AG04449 (cell line): ENCODE measurements at regions not wholly inside any gene's neighbourhood (a gene's known extent, or its start where the extent isn't known, plus 50 kb on each side); places are given as distances from the start of the nearest gene placed in this dataset.
"Not testable (repeated sequence)": the region's sequence is repeated elsewhere in the genome, so short reads cannot be mapped to it uniquely, and the experiment has no call there.

Source experiments
- CTCF ChIA-PET: fragments of 350-600 bp; formaldehyde crosslinking; extraction: SDS; loops from one replicate; lab custom pipeline; 2021; ENCODE audit warnings: antibody characterized with exemption; lab: Yijun Ruan, JAX
- POLR2A ChIA-PET: fragments of 400-600, 350-600 bp; formaldehyde crosslinking; extraction: SDS; loops from one replicate; lab custom pipeline; 2020; ENCODE audit warnings: antibody characterized with exemption, inconsistent platforms; lab: Yijun Ruan, JAX
- DNase-seq: peaks from one replicate; pipeline ENCODE4 v3.0.0-alpha.2; 2010; ENCODE audit warnings: low read depth, low spot score
- H3K4me3 ChIP-seq: 2 replicates; pipeline ENCODE4 v1.5.1; 2011; ENCODE audit warnings: low read depth, mild to moderate bottlenecking, control low read depth, low read length
- CTCF ChIP-seq: IDR thresholded peaks from one replicate; pipeline ENCODE4 v1.5.1; 2011; ENCODE audit warnings: mild to moderate bottlenecking, moderate library complexity, low read length, control low read depth, inconsistent platforms; ENCODE audit not compliant: insufficient read depth; ENCODE audit errors: missing control alignments

GRCh38 chr1:104265163-104265562 lies 515.5 kb downstream of the AMY1C start:
- DNase-seq = no peak
- no peak overlapping the region for H3K4me3 ChIP-seq
- no peak for TF ChIP-seq CTCF
- ChIA-PET POLR2A (no interaction called here), CTCF (no interaction called here)

DNA sequence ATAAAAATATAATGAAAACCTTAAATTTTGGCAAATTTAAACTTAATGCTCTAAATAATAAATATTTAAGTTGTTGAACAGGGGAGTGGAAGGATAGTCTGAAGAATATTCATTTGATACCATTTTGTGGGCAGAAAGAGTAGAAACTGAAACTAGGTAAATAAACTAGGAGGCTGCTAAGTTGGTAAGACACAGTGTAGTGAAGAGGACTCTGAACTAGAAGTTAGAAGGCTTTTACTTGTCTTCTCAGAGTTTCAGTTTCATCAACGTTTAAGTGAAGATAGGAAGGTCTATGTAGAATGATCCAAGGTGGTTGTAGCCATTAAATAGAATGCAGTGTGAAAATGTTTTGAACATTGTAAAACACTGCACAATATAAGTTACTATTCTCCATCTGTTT lies 516.9 kb downstream of the AMY1C start:
- no peak for DNase-seq
- no peak for TF ChIP-seq CTCF

GRCh38 chr1:104288322-104288721 lies 538.6 kb downstream of the AMY1C start:
- POLR2A ChIA-PET, DNase-seq, H3K4me3 ChIP-seq, CTCF ChIA-PET: not testable (repeated sequence)

More for the DNA sequence above, 516.9 kb downstream of the AMY1C start:
- ChIA-PET POLR2A (no interaction called here), CTCF (no interaction called here)
- no peak overlapping the region for H3K4me3 ChIP-seq

GRCh38 chr1:104291156-104291555 lies 541.5 kb downstream of the AMY1C start:
- POLR2A ChIA-PET = no interaction called here
- no peak overlapping the region for H3K4me3 ChIP-seq
- no peak for DNase-seq
- TF ChIP-seq CTCF = no peak
- CTCF ChIA-PET = no interaction called here

GRCh38 chr1:104294259-104294658 lies 544.6 kb downstream of the AMY1C start:
- DNase-seq = no peak
- no peak for TF ChIP-seq CTCF
- CTCF ChIA-PET = no interaction called here
- H3K4me3 ChIP-seq = no peak overlapping the region
- POLR2A ChIA-PET = no interaction called here

DNA sequence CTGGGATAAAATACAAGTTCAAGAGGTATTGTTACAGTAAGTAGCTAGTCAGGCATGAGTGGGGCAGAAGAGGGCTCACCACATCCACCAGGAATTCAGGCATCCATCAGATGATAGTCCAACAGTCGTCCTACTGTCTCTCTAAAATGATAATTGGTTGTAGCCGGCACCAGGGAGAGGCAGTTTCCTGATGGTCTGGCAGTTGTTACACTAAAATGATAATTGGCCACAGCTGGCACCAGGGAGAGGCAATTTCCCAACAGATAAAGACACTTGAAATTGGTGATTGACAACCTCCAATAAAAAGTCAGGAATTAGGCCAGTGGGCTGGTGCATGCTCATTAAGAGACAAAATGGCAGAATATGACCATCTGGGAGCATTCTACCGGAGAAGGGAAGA lies 545.8 kb downstream of the AMY1C start:
- no peak overlapping the region for H3K4me3 ChIP-seq
- no peak for TF ChIP-seq CTCF
- no peak for DNase-seq
- ChIA-PET CTCF (no interaction called here), POLR2A (no interaction called here)

DNA sequence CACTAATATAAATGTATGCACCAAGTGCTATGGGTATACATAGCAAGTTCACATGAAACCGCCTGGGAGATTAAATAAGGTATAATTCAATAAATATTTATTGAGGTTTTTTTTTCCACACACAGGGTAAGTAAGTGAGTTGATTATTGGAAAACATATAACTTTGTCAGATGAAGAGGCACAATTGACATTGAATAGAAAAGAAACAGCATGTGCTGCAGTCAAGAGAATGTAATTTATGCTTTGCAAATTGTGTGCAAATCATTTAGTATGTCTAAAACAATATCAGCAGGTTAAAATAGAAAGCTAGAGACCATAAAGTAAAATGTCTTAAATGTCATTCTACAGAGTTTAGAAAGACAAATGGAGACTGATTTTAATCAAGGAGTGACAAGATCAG lies 560.0 kb downstream of the AMY1C start:
- CTCF ChIA-PET = no interaction called here
- no peak for DNase-seq

More for the DNA sequence above, 560.0 kb downstream of the AMY1C start:
- no peak for TF ChIP-seq CTCF
- no peak overlapping the region for H3K4me3 ChIP-seq
- POLR2A ChIA-PET = no interaction called here
